H1 (cell line): ENCODE measurements at regions not wholly inside any gene's neighbourhood (a gene's known extent, or its start where the extent isn't known, plus 50 kb on each side); places are given as distances from the start of the nearest gene placed in this dataset.

Experiments
- CTCF ChIA-PET: fragments of 300-600 bp; sonication (Branson Sonifier 250); formaldehyde crosslinking; loops from one replicate; lab custom pipeline; 2021; ENCODE audit not compliant: partially characterized antibody; lab: Charles Lee
- POLR2A ChIA-PET: fragments of 300-600 bp; sonication (Branson Sonifier 250); formaldehyde crosslinking; loops from one replicate; lab custom pipeline; 2021; ENCODE audit warnings: inconsistent platforms; ENCODE audit not compliant: partially characterized antibody; lab: Charles Lee
- DNase-seq, 2 experiments: peaks; one replicate each; pipeline versions ENCODE4 v3.0.0 to v3.0.0-alpha.2; 2010 to 2022; ENCODE audit warnings: low spot score in 2 of 2, low read depth in 1 of 2, mixed read lengths in 1 of 2
- FAIRE-seq: peaks from 2 replicates; lab custom pipeline; 2011; peaks lifted over from hg19 to GRCh38; lab: Jason Lieb, UNC
- H2AFZ ChIP-seq: 2 replicates; pipeline ENCODE4 v1.8.1; 2012; ENCODE audit warnings: low read length, inconsistent platforms
- H2AK5ac ChIP-seq: 2 replicates; pipeline ENCODE4 v1.6.1; 2013; ENCODE audit warnings: low read depth, low read length
- H2BK120ac ChIP-seq: replicated peaks from 2 replicates; pipeline ENCODE3; 2013; ENCODE audit warnings: low read depth, low read length, inconsistent platforms
- H2BK12ac ChIP-seq: 2 replicates; pipeline ENCODE4 v1.6.1; 2013; ENCODE audit warnings: low read depth, low read length
- H2BK15ac ChIP-seq: 2 replicates; pipeline ENCODE4 v1.6.1; 2013; ENCODE audit warnings: low read length
- H2BK20ac ChIP-seq: 2 replicates; pipeline ENCODE4 v1.6.1; 2013; ENCODE audit warnings: low read length
- H2BK5ac ChIP-seq: 2 replicates; pipeline ENCODE4 v1.6.1; 2013; ENCODE audit warnings: low read depth, low read length
- H3K14ac ChIP-seq: 2 replicates; pipeline ENCODE4 v1.6.1; 2013; ENCODE audit warnings: inconsistent platforms; ENCODE audit not compliant: insufficient read length
- H3K18ac ChIP-seq: 2 replicates; pipeline ENCODE4 v1.6.1; 2013; ENCODE audit warnings: low read length; ENCODE audit errors: extremely low read depth
- H3K23ac ChIP-seq: 2 replicates; pipeline ENCODE4 v1.6.1; 2013; ENCODE audit warnings: inconsistent platforms; ENCODE audit not compliant: insufficient read length
- H3K23me2 ChIP-seq: 2 replicates; pipeline ENCODE4 v1.6.1; 2013; ENCODE audit warnings: low read depth, low read length
- H3K27ac ChIP-seq: 2 replicates; pipeline ENCODE4 v1.6.1; 2011; ENCODE audit warnings: low read depth, low read length, inconsistent platforms
- H3K27me3 ChIP-seq, 4 experiments: replicated peaks in 1 of 4; 1 replicate in 1 of 4; 2 replicates in 3 of 4; pipeline versions ENCODE4 v1.6.1 to v1.8.1; 2011 to 2013; ENCODE audit warnings: low read length in 3 of 4, mild to moderate bottlenecking in 3 of 4, inconsistent platforms in 2 of 4, mixed read lengths in 2 of 4, moderate library complexity in 1 of 4; ENCODE audit not compliant: control insufficient read depth in 3 of 4, insufficient read depth in 3 of 4; ENCODE audit errors: extremely low read depth in 1 of 4
- H3K36me3 ChIP-seq, 4 experiments: 2 replicates each; pipeline versions ENCODE4 v1.6.1 to v1.8.1; 2011 to 2013; ENCODE audit warnings: mild to moderate bottlenecking in 4 of 4, low read length in 3 of 4, moderate library complexity in 2 of 4, control low read depth in 1 of 4, inconsistent platforms in 1 of 4; ENCODE audit not compliant: insufficient read depth in 4 of 4, control insufficient read depth in 2 of 4
- H3K4ac ChIP-seq: replicated peaks from 2 replicates; pipeline ENCODE3; 2013; ENCODE audit warnings: low read length, low read depth, mixed read lengths, inconsistent platforms; ENCODE audit not compliant: insufficient read length
- H3K4me1 ChIP-seq, 4 experiments: replicated peaks in 1 of 4; 1 replicate in 1 of 4; 2 replicates in 3 of 4; pipeline versions ENCODE4 v1.6.1 to v1.8.1; 2011 to 2013; ENCODE audit warnings: low read length in 3 of 4, inconsistent platforms in 2 of 4, mixed read lengths in 1 of 4; ENCODE audit not compliant: insufficient read depth in 4 of 4, control insufficient read depth in 3 of 4
- H3K4me2 ChIP-seq, 2 experiments: 2 replicates each; pipeline versions ENCODE4 v1.6.1 to v1.8.1; 2011 to 2013; ENCODE audit warnings: low read depth in 2 of 2, low read length in 2 of 2, control low read depth in 1 of 2, inconsistent platforms in 1 of 2, mild to moderate bottlenecking in 1 of 2; ENCODE audit not compliant: insufficient read depth in 1 of 2
- H3K4me3 ChIP-seq, 4 experiments: fragments of 200-600, 300-600 bp in 1 of 4; sonication (generic), shearing (Covaris generic), sonication (Bioruptor Twin) in 1 of 4; 2 replicates each; pipeline versions ENCODE4 v1.5.1 to v1.8.1; 2011 to 2016; ENCODE audit warnings: low read length in 4 of 4, low read depth in 3 of 4, control low read depth in 2 of 4, inconsistent platforms in 2 of 4, mild to moderate bottlenecking in 2 of 4, mixed read lengths in 1 of 4, moderate library complexity in 1 of 4; ENCODE audit not compliant: insufficient read depth in 2 of 4; ENCODE audit errors: extremely low read depth in 1 of 4
- H3K56ac ChIP-seq: replicated peaks from 2 replicates; pipeline ENCODE3; 2013; ENCODE audit warnings: low read depth, mild to moderate bottlenecking, mixed read lengths, low read length, inconsistent platforms; ENCODE audit not compliant: insufficient read length
- H3K79me1 ChIP-seq: 2 replicates; pipeline ENCODE4 v1.6.1; 2013; ENCODE audit warnings: low read depth, low read length, control low read depth
- H3K79me2 ChIP-seq, 2 experiments: 2 replicates each; pipeline versions ENCODE4 v1.6.1 to v1.8.1; 2012 to 2013; ENCODE audit warnings: low read length in 2 of 2, mild to moderate bottlenecking in 2 of 2, inconsistent platforms in 1 of 2; ENCODE audit not compliant: insufficient read depth in 2 of 2, control insufficient read depth in 1 of 2
- H3K9ac ChIP-seq, 4 experiments: replicated peaks in 1 of 4; 1 replicate in 1 of 4; 2 replicates in 3 of 4; pipeline versions ENCODE4 v1.6.1 to v1.8.1; 2011 to 2013; ENCODE audit warnings: low read depth in 3 of 4, low read length in 3 of 4, control low read depth in 2 of 4, mild to moderate bottlenecking in 2 of 4, moderate library complexity in 2 of 4, inconsistent platforms in 1 of 4; ENCODE audit errors: extremely low read depth in 1 of 4
- H3K9me3 ChIP-seq, 2 experiments: 2 replicates each; pipeline versions ENCODE4 v1.6.1 to v1.8.1; 2012 to 2013; ENCODE audit warnings: mild to moderate bottlenecking in 2 of 2, moderate library complexity in 2 of 2, control low read depth in 1 of 2, inconsistent platforms in 1 of 2, low read depth in 1 of 2, low read length in 1 of 2, mixed read lengths in 1 of 2; ENCODE audit not compliant: insufficient read depth in 2 of 2
- H4K20me1 ChIP-seq, 2 experiments: replicated peaks in 1 of 2; 2 replicates each; pipeline versions ENCODE3 to v1.8.1; 2011 to 2013; ENCODE audit warnings: inconsistent platforms in 2 of 2, low read length in 2 of 2, mild to moderate bottlenecking in 1 of 2; ENCODE audit not compliant: insufficient read depth in 2 of 2, control insufficient read depth in 1 of 2
- H4K5ac ChIP-seq: 2 replicates; pipeline ENCODE4 v1.6.1; 2013; ENCODE audit warnings: low read length, low read depth, mixed read lengths, inconsistent platforms; ENCODE audit not compliant: insufficient read length
- H4K8ac ChIP-seq: 2 replicates; pipeline ENCODE4 v1.8.0; 2013; ENCODE audit warnings: mild to moderate bottlenecking, moderate library complexity, low read length, inconsistent platforms; ENCODE audit not compliant: insufficient read depth; ENCODE audit errors: extremely low read depth
- H4K91ac ChIP-seq: replicated peaks from 2 replicates; pipeline ENCODE3; 2013; ENCODE audit warnings: low read length, mixed read lengths, inconsistent platforms; ENCODE audit not compliant: insufficient read length
- ATF3 ChIP-seq: IDR thresholded peaks from 2 replicates; pipeline ENCODE4 v1.6.1; 2011; ENCODE audit warnings: low read depth, mild to moderate bottlenecking, low read length; ENCODE audit not compliant: insufficient read depth
- EZH2 ChIP-seq: fragments of 200-600 bp; sonication (generic); IDR thresholded peaks from 2 replicates; pipeline ENCODE4 v1.7.1; 2012; ENCODE audit warnings: low read depth, mild to moderate bottlenecking, moderate library complexity, low read length, inconsistent platforms; ENCODE audit not compliant: severe bottlenecking
- POLR2A ChIP-seq, 2 experiments: IDR thresholded peaks; 1 replicate in 1 of 2; 2 replicates in 1 of 2; pipeline ENCODE4 v1.6.1; 2011; ENCODE audit warnings: low read depth in 2 of 2, low read length in 2 of 2, mild to moderate bottlenecking in 2 of 2; ENCODE audit errors: control extremely low read depth in 1 of 2
- RBBP5 ChIP-seq: IDR thresholded peaks from 2 replicates; pipeline ENCODE4 v1.7.1; 2012; ENCODE audit warnings: low read depth, mild to moderate bottlenecking, inconsistent platforms, low read length, moderate library complexity, borderline replicate concordance
- TAF7 ChIP-seq: optimal IDR thresholded peaks from 2 replicates; pipeline ENCODE3; 2011; ENCODE audit warnings: low read depth, mild to moderate bottlenecking, inconsistent platforms, low read length, moderate library complexity, borderline replicate concordance
- USF2 ChIP-seq: IDR thresholded peaks from 2 replicates; pipeline ENCODE4 v1.6.1; 2011; ENCODE audit warnings: low read length, improper control_type of control experiment
- ZNF274 ChIP-seq: IDR thresholded peaks from 2 replicates; pipeline ENCODE4 v1.7.0; 2012; ENCODE audit warnings: low read length, borderline replicate concordance; ENCODE audit errors: extremely low read depth
- TF ChIP-seq, protein P1 (sequence below): IDR thresholded peaks from 2 replicates; pipeline ENCODE4 v1.6.1; 2012; ENCODE audit warnings: inconsistent platforms

GRCh38 chr2:138244501-138244925, 257.1 kb upstream of the SPOPL start:
- Histone ChIP-seq H2BK12ac (no peak overlapping the region), H3K4me2 (no peak overlapping the region), H4K8ac (no peak overlapping the region), H3K9ac (no peak overlapping the region), H3K23me2 (no peaks in the 10 kb centered on the region), H3K9me3 (no peaks in the 10 kb centered on the region), H3K4me1 (no peaks in the 10 kb centered on the region), H3K14ac (no peak overlapping the region), H3K27me3 (no peaks in the 10 kb centered on the region), H4K91ac (no peak overlapping the region), H3K27ac (no peak overlapping the region), H3K18ac (no peak overlapping the region), H2AFZ (no peak overlapping the region), H3K23ac (no peak overlapping the region), H2BK120ac (no peak overlapping the region), H4K20me1 (no peaks in the 10 kb centered on the region), H2AK5ac (no peak overlapping the region), H3K56ac (no peak overlapping the region), H3K36me3 (no peaks in the 10 kb centered on the region), H3K79me1 (no peaks in the 10 kb centered on the region), H2BK5ac (no peak overlapping the region), H3K79me2 (no peaks in the 10 kb centered on the region), H3K4me3 (no peak overlapping the region), H2BK15ac (no peak overlapping the region), H4K5ac (no peak overlapping the region), H2BK20ac (no peak overlapping the region), H3K4ac (no peak overlapping the region)
- ChIA-PET POLR2A (no interaction called here), CTCF (no interaction called here)
- FAIRE-seq, result no peak
- TF ChIP-seq TAF7 (no peak), RBBP5 (no peak), EZH2 (no peak), ATF3 (no peak), POLR2A (IDR thresholded peaks at IDR 0.05; ENCODE audit: control extremely low read depth in 1 of 2, low read depth in 2 of 2, low read length in 2 of 2) (no peak), USF2 (no peak), ZNF274 (no peak)
- TF ChIP-seq, protein P1, sequence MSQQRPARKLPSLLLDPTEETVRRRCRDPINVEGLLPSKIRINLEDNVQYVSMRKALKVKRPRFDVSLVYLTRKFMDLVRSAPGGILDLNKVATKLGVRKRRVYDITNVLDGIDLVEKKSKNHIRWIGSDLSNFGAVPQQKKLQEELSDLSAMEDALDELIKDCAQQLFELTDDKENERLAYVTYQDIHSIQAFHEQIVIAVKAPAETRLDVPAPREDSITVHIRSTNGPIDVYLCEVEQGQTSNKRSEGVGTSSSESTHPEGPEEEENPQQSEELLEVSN, result no peak
- no peak for DNase-seq
